ENCODE measurements at regions not wholly inside any gene's neighbourhood (a gene's known extent, or its start where the extent isn't known, plus 50 kb on each side); places are given as distances from the start of the nearest gene placed in this dataset.
"Not testable (repeated sequence)": the region's sequence is repeated elsewhere in the genome, so short reads cannot be mapped to it uniquely, and the experiment has no call there.

- DNase-seq = no peak
Measured at GRCh38 chr9:124084087-124084486, 72.5 kb downstream of the LHX2 start.

- no peak for DNase-seq
Measured at GRCh38 chr9:124087226-124087625, 75.7 kb downstream of the LHX2 start.

GRCh38 chr9:124088476-124088837 is 76.9 kb downstream of the LHX2 start:
- DNase-seq = no peak

GRCh38 chr9:124089631-124090488 is 78.3 kb downstream of the LHX2 start:
- DNase-seq = peak; percentile 65

- no peak for DNase-seq
Measured at GRCh38 chr9:124098141-124098905, 86.8 kb downstream of the LHX2 start.

GRCh38 chr9:124099860-124100259 is 88.3 kb downstream of the LHX2 start:
- no peak for DNase-seq

GRCh38 chr9:124101215-124101968 is 89.8 kb downstream of the LHX2 start:
- DNase-seq = no peak

- no peak for DNase-seq
Measured at GRCh38 chr9:124101969-124102345, 90.4 kb downstream of the LHX2 start.

- DNase-seq = no peak
Measured at GRCh38 chr9:124102363-124102762, 90.8 kb downstream of the LHX2 start.

- DNase-seq = no peak
Measured at GRCh38 chr9:124105266-124105665, 93.7 kb downstream of the LHX2 start.

- DNase-seq = no peak
Measured at GRCh38 chr9:124108216-124108615, 96.6 kb downstream of the LHX2 start.

- no peak for DNase-seq
Measured at GRCh38 chr9:124110307-124110915, 98.8 kb downstream of the LHX2 start.

GRCh38 chr9:124116683-124117363 is 105.3 kb downstream of the LHX2 start:
- DNase-seq = no peak

- DNase-seq = no peak
Measured at GRCh38 chr9:124118894-124119293, 107.3 kb downstream of the LHX2 start.

- DNase-seq = no peak
Measured at GRCh38 chr9:124120272-124120671, 108.7 kb downstream of the LHX2 start.

GRCh38 chr9:124121725-124122124 is 110.2 kb downstream of the LHX2 start:
- no peak for DNase-seq

- no peak for DNase-seq
Measured at GRCh38 chr9:124122321-124122720, 110.8 kb downstream of the LHX2 start.

GRCh38 chr9:124122813-124123462 is 111.4 kb downstream of the LHX2 start:
- no peak for DNase-seq

GRCh38 chr9:124123621-124124020 is 112.1 kb downstream of the LHX2 start:
- DNase-seq = not testable (repeated sequence)

- DNase-seq = no peak
Measured at GRCh38 chr9:124124729-124125650, 113.4 kb downstream of the LHX2 start.

- no peak for DNase-seq
Measured at GRCh38 chr9:124125651-124125977, 114.0 kb downstream of the LHX2 start.
